Middle frontal gyrus (tissue), 1 donor: ENCODE measurements at regions not wholly inside any gene's neighbourhood (a gene's known extent, or its start where the extent isn't known, plus 50 kb on each side); places are given as distances from the start of the nearest gene placed in this dataset.

Experiments used
- DNase-seq: peaks from one replicate; pipeline ENCODE4 v3.0.0-alpha.2; 2015; ENCODE audit warnings: low spot score; ENCODE audit errors: extremely low spot score

DNA sequence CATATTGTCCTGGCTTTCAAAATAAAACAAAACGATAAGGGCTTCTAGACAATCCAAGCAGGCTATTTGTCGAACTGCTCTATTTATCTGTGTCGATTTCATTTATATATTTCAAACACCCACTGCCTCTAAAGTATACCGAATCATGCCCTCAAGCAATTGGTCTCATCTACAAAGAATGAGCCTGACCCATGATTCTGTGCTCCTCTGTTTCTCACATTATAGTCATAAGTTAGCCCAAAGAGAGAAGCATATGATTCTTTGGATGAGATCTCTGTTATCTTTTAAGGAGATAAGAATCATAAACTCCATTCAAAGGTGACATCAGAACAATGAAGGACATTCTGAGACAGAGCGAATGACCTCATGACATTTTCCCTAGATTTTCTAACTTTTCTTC, 191.1 kb downstream of the MAP2K6 start:
- DNase-seq, result no peak

DNA sequence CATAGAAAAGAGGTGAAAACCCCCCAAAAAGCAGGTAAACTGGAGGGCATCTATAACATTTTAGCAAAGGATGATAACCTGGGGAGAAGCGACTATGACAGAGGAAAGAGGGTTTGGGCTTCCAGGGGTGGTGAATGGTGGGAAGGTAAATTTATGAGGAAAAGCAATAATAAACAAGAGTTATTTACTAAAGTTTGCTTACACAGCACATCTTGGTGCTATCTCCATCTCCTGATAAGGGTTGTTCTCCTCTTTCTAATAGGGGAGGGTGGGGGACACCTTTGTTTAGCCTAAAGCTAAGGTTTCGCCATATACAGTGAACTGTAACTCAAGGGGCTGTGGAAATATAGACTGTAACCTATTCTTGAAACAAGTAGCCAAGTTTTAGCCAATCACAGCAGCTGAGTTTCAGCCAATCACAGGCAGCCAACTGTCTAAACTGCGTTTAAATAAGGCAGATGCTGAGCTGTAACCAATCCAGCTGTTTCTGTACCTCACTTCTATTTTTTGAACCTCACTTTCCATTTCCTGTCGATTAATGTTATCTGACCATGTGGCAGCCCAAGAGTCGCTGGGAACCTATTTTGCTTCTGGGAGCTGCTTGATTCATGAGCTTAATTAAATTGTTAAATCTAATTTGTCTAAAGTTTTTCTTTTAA, 191.8 kb downstream of the MAP2K6 start:
- no peak for DNase-seq

DNA sequence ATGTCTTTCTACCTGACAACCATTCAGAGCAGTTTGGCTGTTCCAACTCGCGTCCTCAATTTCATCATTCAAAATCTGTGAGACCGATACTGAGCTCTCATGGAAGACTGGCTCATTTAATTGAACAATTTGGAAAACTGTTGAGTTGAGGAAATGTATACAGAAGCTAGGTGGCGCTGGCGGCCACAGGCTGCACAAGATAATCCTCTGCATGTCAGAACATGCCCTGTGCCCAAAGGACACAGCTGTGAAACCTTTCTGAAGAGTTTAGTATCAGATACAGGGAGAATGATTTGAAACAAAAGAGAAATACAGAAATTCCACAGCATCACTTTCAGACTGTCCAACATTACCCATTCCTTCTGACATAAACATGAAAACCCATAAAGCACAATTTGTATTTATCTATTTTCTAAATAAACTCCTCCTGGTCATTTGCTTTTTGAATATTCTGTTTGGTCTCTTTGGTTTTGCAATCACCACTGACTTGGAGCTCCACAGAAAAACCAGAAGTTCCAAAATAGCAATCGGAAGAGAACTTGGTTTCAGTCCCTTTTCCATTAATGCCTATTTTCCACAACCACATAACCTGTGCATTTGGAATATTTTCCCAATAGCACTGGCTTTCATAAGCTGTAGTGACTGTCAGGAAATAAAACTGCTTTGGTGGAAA, 192.8 kb downstream of the MAP2K6 start:
- DNase-seq, result peak; percentile 67

DNA sequence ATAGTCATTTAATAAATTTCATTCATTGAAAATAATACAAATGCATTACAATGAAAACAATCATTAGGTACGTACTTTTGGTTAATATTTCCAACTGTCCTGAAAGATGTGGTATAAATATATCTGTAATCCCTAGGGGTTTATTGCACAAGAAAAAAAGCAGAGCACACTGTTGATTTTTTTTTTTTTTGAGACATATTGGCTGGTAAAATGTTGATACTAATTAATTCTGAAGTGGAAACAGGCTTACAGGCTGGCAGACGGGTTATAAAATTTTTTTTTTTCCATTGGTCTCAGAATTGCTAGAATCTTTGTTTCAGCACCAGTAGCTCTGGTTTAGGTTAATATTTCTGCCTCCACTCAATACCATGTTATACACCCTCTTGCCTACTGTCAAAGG, 193.6 kb downstream of the MAP2K6 start:
- no peak for DNase-seq

DNA sequence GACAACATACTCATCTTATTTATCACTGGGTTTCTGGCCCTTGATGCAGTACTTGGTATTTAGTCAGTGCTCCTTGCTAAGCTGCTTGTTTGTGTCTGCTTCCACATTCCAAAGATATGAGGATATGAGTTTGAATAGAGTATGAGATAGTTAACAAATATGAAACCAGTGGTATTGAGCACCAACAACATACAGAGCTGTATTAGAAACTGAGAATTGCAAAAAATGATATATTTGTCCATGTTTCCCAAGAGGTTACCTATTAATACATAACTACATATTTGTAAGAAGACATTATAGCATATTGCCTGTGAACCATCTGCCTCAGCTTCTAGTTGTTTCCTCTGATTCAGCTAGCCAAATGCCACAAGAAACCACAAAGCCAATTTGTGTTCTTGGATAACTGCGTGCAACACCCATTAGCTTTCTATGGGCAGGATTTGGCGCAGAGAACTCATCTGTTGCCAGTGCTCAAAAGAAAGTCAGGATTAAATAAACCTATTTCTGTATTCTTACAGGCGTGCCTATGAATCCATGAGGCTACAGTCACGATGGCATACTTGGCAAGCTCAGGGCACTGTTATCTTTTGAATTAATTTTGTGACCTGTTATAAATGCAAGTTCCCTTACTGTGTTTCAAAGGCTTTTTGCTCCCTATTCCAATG, 194.4 kb downstream of the MAP2K6 start:
- no peak for DNase-seq

DNA sequence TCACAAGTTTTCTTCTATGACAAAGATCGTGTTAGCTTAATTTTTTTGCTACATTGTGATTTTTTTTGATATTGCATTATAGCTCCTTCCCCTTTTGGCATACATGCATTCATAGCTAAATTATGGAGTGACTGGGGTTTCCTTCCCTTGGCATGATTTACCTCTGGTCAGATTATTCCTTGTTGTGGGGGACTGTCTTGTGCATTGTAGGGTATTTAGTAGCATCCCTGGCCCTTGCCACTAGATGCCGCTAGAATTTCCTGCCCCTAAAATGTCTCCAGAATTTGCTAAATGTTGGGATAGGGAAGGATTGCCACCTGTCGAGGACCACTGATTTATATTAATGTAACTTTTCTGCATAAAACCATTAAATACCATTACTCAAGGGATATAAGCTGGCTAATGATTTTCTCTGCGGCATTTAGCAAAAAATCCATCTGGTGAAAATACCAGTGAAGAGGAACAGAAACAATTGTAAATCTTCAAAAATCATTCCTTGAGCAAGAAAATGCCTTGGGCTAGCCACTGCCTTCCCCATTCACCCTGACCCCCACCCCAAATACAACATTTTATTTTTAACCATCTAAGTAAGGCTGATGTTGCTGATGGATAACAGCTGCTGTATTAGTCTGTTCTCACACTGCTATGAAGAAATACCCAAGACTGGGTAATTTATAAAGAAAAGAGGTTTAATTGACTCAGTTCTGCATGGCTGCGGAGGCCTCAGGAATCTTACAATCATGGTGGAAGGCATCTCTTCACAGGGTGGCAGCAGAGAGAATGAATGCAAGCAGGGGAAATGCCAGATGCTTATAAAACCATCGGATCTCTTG, 195.2 kb downstream of the MAP2K6 start:
- DNase-seq, result no peak

DNA sequence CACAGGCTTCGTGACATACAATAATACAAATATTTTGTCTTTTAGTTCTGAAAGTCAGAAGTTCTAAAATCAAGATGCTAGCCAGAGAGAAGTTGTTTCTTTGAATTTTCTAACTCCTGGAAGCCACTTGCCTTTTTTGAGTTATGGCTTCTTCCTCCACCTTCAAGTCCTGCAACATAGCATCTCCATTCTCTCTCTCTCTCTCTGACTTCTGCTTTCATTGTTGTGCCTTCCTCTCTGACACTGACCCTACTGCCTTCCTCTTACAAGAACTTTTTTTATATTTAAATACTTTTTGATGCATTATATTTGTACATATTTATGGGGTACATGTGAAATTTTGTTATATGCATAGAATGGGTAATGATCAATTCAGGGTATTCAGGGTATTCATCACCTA, 205.9 kb downstream of the MAP2K6 start:
- DNase-seq, result no peak

DNA sequence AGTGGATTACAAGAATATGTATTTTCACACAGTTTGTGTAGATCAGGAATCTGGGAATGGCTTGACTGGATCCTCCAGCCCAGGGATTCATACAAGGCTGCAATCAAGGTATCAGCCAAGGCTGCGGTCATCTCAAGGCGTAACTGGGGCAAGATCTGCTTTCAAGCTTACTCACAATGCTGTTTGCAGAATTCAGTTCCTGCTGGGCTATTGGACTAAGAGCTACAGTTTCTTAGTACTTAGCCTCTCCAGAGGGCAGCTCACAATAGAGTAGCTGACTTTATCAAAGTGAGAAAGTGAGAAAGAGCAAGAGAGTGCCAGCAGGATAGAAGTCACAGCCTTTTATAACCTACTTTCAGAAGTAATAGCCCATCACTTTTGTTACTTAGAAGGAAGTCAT, 211.0 kb downstream of the MAP2K6 start:
- DNase-seq, result no peak

DNA sequence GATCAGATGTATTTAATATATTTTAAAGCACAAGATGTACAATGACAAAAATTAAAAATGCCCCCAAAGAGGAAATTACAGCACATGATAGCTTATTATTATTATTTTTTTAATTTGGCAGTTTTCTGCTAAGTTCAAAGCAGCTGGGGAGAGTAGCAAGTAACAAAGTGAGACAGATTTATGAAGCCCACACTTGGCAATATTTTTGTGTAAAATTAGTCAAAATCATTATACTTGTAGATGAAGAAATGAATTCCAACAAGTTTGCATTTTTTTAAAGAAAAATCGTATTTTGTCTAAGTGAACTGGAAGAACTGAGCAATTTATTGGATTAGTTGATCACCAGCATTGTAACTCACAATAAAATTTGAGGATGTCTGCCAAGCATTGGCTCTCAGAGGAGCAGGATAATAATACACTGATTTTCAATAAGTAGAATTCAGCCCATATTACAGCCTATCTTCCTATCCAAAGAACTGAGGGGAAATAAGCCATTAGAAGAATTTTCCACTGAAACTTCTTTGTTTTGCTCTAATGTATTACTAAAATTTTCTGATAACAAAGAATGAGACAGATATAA, 215.6 kb downstream of the MAP2K6 start:
- DNase-seq, result no peak

DNA sequence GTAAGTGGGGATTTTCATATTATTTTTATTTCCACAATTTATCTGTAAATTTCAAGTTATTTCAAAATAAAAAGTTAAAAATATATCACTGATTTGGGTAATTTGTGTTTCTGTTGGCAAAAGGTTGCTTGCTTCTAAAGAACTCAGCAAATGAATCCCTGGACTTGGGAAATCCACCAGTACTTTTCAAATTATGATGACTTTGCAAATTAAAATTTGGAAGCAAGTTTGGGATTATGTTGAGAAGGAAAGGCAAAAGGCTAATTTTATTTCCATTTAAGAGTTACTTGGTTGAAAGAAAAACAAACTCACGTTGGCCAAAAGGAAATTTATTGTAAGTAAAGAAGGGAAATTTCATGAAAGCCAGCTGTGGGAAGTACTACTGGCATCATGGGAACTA, 220.3 kb downstream of the MAP2K6 start:
- no peak for DNase-seq

DNA sequence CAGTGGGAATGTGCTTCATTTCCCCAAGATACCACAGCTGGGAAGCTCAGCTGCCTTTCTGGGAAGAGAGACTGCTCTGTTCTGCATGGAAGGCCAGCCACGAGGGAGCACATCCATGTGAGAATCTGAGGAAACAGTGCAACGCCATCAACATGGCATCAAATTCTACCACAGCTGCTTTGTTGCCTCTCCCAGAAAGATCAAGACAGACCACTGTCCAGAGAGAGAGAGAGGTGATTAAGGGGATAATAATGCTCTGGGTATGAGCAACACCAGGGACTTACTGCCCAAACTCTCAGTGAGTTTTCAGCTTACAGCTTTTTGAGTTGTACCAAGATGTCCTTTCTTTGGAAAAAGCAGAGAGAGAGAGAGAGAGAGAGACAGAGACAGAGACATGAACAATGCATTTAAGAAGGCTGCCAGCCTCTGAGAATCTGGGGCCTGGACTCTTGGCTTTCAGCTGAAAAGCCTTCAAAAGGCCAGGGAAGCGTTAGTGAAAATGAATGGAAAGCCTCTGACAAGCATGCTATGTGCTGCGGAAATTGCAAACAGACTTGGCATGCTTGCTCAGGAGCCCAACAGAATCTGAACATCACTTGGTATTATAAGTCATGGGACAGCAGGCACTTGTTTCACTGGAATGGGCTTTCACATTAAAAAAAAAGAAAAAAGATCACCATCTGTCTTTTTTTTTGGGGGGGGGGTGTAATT, 223.1 kb downstream of the MAP2K6 start:
- no peak for DNase-seq

DNA sequence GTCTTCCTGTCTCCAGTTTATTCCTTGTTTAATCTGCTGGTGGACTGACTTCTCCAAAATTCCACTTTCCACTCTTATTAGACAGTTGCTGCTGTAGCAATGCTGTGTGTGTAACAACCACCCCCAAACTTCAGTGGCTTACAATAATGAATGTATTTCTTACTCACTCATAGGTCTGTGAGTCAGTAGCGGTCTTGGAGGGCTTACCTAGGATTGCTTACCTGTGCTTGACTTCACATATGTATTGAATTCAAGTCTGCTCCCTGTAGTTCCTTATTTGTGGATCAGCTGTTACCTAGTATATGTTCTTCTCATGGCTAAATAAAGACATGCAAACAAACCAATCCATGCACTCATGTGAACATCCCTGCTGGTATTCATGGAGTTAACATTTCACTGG, 224.6 kb downstream of the MAP2K6 start:
- no peak for DNase-seq

DNA sequence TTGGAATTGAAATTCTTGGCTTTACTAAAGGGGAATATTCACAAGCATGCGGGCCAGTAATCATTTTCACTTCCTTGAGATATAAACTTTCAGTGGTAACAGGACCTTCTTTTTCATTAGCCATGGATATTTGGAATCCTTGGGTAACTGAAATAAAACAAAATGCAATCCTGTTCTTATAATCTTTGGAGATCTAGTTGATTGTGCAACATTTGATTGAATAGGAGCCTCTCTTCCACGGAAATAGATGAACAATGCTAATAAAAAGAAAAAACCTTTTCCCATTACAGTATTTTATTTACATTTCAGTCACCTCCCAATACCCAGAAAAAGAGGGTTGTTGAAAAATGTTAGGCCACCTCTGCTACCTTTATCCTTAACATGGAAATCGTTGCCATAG, 225.6 kb downstream of the MAP2K6 start:
- DNase-seq, result no peak

DNA sequence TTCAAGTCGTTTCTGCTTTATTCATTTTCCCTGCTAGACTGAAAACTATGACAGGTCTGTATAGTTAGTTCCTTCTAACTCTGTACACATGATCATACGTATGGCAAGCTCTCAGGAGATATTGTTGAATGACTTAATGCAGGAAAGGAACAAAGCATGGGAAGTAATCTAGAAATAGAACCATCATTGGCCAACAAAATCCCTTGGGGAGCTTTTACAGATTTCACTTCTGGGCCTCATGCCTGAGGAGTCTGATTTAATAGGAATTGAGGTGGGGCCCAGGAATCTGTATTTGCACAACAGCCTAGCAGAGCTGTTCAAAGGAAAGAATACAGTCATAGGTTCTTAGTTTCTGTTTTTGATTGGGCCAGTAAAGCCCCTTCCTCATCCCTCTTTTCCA, 229.2 kb downstream of the MAP2K6 start:
- no peak for DNase-seq

DNA sequence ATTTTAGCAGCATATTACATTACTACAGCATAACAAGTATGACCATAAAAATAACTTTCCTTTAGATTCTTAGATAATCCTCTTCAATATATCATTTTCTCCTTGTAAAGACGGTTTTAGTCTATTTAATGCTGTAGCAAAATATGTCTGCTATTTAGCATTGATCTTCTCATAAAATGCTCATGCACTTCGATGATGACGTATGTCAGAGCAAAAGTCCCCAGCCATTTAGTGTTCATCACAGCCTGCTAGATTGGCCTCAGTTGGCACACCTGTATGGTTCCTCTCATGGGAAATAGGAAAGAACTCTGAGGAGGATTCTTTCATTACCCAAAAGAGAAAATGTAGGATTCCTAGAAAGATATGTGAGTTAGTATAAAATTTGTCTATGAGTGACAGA, 232.2 kb downstream of the MAP2K6 start:
- DNase-seq, result no peak

DNA sequence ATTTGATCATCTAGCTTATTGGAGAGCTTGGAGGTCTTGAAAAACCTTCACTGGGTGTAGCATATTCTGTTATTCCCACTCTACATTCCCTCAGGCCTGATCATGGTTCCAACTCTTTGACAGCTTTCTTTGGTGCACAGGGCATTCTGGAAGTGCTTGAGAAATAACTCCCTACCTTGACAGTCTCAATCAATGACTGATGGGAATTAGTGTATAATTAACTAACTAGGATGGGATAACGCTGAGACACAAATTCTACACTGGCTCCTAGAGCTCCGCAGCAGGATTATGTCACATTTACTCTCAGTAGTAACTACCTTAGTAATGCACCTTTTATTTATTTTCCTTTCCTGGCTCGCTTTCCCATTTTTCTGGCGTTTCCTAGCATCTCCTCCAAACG, 236.4 kb downstream of the MAP2K6 start:
- DNase-seq, result no peak

DNA sequence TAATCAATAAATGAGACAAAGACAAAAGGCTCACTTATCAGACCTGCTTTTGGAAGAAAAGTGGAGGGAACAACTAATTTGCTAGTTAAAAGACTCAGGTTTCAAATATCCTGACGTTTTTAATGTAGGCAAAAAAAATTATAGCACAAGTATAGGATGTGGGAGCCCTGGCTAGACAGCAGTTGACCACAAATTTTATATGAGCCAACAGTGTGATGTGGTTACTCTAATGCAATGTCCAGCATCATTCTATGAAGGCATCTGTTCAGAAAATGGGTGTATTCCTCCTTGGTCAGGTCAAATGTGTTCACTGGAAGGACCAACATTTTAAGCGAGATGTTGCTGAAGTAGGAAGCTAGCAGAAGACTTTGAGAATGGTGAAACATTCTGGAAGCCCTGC, 237.4 kb downstream of the MAP2K6 start:
- no peak for DNase-seq

DNA sequence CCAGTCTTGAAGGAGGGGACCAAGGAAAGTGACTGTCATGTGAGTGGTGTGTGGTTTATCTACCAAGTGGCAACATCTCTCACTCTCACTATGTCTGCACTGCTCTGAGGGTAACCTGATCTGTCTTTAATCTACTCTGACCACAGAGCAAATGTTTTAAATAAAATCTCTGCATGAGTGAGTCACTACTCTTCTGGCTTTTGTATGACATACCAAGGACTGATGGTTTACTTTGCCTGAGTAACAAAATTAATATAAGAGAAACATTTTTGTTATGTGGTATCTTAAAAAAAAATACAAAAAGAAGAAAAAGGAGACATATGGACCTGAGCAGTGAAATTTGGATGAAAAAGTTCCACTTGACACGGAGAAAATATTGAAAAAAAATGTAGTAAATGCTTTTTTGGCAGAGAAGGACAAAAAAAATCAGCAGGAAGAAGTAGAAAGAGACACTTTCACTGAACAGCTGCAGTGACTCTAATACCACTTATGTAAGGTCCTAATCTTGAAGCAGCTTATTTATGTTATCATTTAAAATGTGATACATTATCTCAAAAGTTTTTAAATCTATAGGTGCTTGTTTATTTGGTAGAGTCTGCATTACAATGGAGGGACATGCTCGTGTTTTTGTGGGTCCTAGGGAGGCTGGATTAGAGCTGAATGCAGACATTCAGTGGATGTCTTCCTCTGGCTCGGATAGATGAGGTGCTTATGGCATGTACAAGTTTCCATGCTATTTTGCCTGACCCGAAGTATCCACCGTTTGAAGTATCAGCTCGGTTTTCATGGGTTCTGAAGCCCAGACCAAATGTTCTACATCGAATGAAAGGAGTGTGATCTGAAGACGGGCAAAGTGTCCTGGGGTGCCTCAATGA, 240.7 kb downstream of the MAP2K6 start:
- no peak for DNase-seq

DNA sequence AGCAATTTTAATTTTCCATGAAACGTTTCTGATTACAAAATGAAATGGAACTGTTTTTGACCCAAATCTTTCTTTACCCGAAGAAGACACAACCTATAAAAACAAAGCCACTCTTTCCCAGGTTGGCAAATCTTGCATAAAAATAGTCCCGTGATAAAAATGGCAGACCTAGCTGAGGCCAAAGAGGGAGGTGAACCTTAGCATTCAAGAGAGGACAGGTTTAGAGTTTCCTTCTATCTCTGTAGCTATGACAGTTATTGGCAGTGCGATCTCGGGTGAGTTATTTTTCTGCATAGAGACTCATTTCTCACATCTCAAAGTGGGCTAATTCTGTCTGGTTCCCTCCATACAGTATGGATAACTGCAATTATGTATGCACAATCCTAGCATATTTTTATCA, 241.4 kb downstream of the MAP2K6 start:
- no peak for DNase-seq
